Ishikawa (cell line): ENCODE measurements at regions not wholly inside any gene's neighbourhood (a gene's known extent, or its start where the extent isn't known, plus 50 kb on each side); places are given as distances from the start of the nearest gene placed in this dataset.

Experiments
- CEBPB ChIP-seq: IDR thresholded peaks from 2 replicates; pipeline ENCODE4 v1.6.1; 2012
- CREB1 ChIP-seq: IDR thresholded peaks from 2 replicates; pipeline ENCODE4 v1.6.1; 2012; ENCODE audit warnings: low read depth
- EGR1 ChIP-seq: IDR thresholded peaks from 2 replicates; pipeline ENCODE4 v1.6.1; 2012
- EP300 ChIP-seq: IDR thresholded peaks from 2 replicates; pipeline ENCODE4 v1.6.1; 2012; ENCODE audit warnings: borderline replicate concordance
- FOXM1 ChIP-seq: IDR thresholded peaks from 2 replicates; pipeline ENCODE4 v1.6.1; 2012; ENCODE audit warnings: low read depth, borderline replicate concordance
- MAX ChIP-seq: IDR thresholded peaks from 2 replicates; pipeline ENCODE4 v1.6.1; 2012
- NFIC ChIP-seq: IDR thresholded peaks from 2 replicates; pipeline ENCODE4 v1.6.1; 2012
- RAD21 ChIP-seq: IDR thresholded peaks from 2 replicates; pipeline ENCODE4 v1.6.1; 2012; ENCODE audit warnings: low read depth
- REST ChIP-seq: IDR thresholded peaks from 2 replicates; pipeline ENCODE4 v1.6.1; 2012; ENCODE audit warnings: low read depth, mild to moderate bottlenecking
- TAF1 ChIP-seq: IDR thresholded peaks from 2 replicates; pipeline ENCODE4 v1.6.1; 2012; ENCODE audit warnings: low read depth, mild to moderate bottlenecking
- TCF12 ChIP-seq: IDR thresholded peaks from 2 replicates; pipeline ENCODE4 v1.6.1; 2012; ENCODE audit warnings: low read depth
- TEAD4 ChIP-seq: IDR thresholded peaks from 2 replicates; pipeline ENCODE4 v1.6.1; 2012
- USF1 ChIP-seq: IDR thresholded peaks from 2 replicates; pipeline ENCODE4 v1.6.1; 2012
- YY1 ChIP-seq: IDR thresholded peaks from 2 replicates; pipeline ENCODE4 v1.6.1; 2012; ENCODE audit warnings: low read depth
- ZBTB7A ChIP-seq: IDR thresholded peaks from 2 replicates; pipeline ENCODE4 v1.6.1; 2012; ENCODE audit warnings: low read depth

- no peak for TF ChIP-seq TEAD4
- no peak for TF ChIP-seq MAX
- TF ChIP-seq NFIC, result no peak
- no peak for TF ChIP-seq FOXM1
- no peak for TF ChIP-seq REST
- no peak for TF ChIP-seq CEBPB
- no peak for TF ChIP-seq TAF1
- TF ChIP-seq EGR1, result no peak
- no peak for TF ChIP-seq YY1
- TF ChIP-seq CREB1, result no peak
- TF ChIP-seq TCF12, result no peak
- TF ChIP-seq USF1, result no peak
- TF ChIP-seq ZBTB7A, result no peak
- no peak for TF ChIP-seq EP300
- TF ChIP-seq RAD21, result no peak
Observed at GRCh38 chr3:101128001-101128400, 134.8 kb upstream of the ABI3BP start.

- TF ChIP-seq FOXM1, result no peak
- TF ChIP-seq MAX, result no peak
- no peak for TF ChIP-seq CREB1
- no peak for TF ChIP-seq ZBTB7A
- no peak for TF ChIP-seq YY1
- no peak for TF ChIP-seq NFIC
- no peak for TF ChIP-seq TEAD4
- TF ChIP-seq EP300, result no peak
Observed at GRCh38 chr3:101124125-101124524, 130.9 kb upstream of the ABI3BP start.

GRCh38 chr3:101123081-101123480 is 129.9 kb upstream of the ABI3BP start:
- TF ChIP-seq CREB1, result no peak
- TF ChIP-seq ZBTB7A, result no peak
- no peak for TF ChIP-seq NFIC
- TF ChIP-seq CEBPB, result no peak
- no peak for TF ChIP-seq FOXM1
- TF ChIP-seq MAX, result no peak
- TF ChIP-seq YY1, result no peak
- TF ChIP-seq REST, result no peak
- TF ChIP-seq EP300, result no peak
- no peak for TF ChIP-seq TAF1
- no peak for TF ChIP-seq TCF12
- no peak for TF ChIP-seq RAD21
- TF ChIP-seq TEAD4, result no peak
- no peak for TF ChIP-seq USF1
- TF ChIP-seq EGR1, result no peak

- TF ChIP-seq CEBPB (no peak), RAD21 (no peak), USF1 (no peak), TCF12 (no peak), REST (no peak), NFIC (no peak), ZBTB7A (no peak), CREB1 (no peak), EP300 (no peak), TAF1 (no peak), MAX (no peak), FOXM1 (no peak), TEAD4 (no peak), YY1 (no peak), EGR1 (no peak)
Observed at GRCh38 chr3:101122681-101123080, 129.5 kb upstream of the ABI3BP start.
